GM10248 (cell line): ENCODE measurements at regions not wholly inside any gene's neighbourhood (a gene's known extent, or its start where the extent isn't known, plus 50 kb on each side); places are given as distances from the start of the nearest gene placed in this dataset.

Experiments used
- CTCF ChIA-PET: fragments of 300-600 bp; sonication (Branson Sonifier 250); formaldehyde crosslinking; extraction: SDS; loops from one replicate; lab custom pipeline; 2021; ENCODE audit warnings: antibody characterized with exemption; lab: Yijun Ruan, JAX
- POLR2A ChIA-PET: fragments of 350-650 bp; sonication (Branson Sonifier 250); formaldehyde crosslinking; extraction: SDS; loops from one replicate; lab custom pipeline; 2020; ENCODE audit warnings: antibody characterized with exemption; lab: Yijun Ruan, JAX
- DNase-seq: peaks from one replicate; pipeline ENCODE4 v3.0.0; 2012; ENCODE audit errors: extremely low spot score
- TF ChIP-seq, protein P1 (sequence below): IDR thresholded peaks from 2 replicates; pipeline ENCODE4 v1.5.1; 2012; ENCODE audit warnings: mild to moderate bottlenecking, low read depth; ENCODE audit errors: extremely low read depth, missing control alignments, control extremely low read depth

DNA sequence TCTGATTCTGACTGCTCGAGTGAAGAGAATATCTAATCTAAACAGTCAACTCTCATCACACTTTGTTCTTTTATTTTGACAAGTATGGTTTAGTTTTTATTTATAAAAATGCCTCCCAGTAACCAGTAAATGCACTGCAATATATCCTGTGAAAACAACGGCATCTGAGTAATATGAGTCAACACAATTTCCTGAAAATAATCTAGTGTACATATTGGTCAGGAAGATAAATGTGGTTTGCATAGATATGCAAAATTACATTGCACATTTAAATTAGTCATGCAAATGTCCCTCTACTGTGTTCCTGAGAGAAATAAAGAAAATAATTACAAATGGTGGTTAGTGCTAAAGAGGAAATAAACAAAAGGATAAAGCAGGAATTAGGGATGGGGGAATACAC, 1190.7 kb upstream of the SEL1L start:
- ChIA-PET POLR2A (no interaction called here), CTCF (interaction anchor here (1.1 kb wide), 1 partner anchor 14 kb away, joined by 4 read pairs; no protein-coding TSS in a partner anchor)
- TF ChIP-seq, protein P1, sequence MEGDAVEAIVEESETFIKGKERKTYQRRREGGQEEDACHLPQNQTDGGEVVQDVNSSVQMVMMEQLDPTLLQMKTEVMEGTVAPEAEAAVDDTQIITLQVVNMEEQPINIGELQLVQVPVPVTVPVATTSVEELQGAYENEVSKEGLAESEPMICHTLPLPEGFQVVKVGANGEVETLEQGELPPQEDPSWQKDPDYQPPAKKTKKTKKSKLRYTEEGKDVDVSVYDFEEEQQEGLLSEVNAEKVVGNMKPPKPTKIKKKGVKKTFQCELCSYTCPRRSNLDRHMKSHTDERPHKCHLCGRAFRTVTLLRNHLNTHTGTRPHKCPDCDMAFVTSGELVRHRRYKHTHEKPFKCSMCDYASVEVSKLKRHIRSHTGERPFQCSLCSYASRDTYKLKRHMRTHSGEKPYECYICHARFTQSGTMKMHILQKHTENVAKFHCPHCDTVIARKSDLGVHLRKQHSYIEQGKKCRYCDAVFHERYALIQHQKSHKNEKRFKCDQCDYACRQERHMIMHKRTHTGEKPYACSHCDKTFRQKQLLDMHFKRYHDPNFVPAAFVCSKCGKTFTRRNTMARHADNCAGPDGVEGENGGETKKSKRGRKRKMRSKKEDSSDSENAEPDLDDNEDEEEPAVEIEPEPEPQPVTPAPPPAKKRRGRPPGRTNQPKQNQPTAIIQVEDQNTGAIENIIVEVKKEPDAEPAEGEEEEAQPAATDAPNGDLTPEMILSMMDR, result no peak
- DNase-seq, result no peak

DNA sequence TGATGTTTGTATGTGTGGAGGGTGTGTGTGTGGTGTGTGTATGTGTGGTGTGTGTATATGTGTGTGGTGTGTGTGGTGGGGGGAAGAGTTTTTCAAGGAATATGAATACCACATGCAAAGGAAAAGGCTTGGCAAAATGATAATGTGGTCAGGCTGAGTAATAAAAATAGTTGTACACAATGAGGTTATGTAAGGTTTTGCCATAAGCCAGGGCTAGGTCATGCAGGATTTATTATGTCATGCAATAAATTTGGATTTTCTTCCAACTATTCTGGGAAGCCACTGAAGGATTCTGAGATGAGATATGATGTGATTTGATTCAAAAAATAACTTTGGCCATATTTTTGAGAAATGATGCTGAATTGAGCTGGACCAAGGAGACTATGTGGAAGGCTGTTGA, 1191.6 kb upstream of the SEL1L start:
- no peak for DNase-seq
- ChIA-PET POLR2A (no interaction called here), CTCF (no interaction called here)
- TF ChIP-seq, protein P1, result no peak

DNA sequence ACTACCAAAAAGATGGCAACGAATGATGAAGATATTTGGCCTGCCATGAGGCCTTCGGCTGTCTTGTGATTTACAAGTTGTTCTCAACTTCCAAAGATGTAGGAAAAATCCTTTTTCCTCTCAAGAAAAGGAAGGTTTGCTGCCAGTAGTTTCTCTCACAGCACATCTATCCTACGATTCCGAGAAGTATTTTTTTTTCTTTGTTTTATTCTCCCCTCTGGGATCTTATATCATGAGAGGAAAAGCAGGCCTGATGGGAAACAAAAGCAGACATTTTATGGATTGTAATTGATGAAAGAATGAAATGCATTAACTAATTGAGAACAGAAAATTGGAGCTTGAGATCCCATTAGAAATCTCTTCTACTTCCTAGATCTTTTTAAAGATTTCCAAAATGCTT, 1197.9 kb upstream of the SEL1L start:
- POLR2A ChIA-PET, result no interaction called here
- TF ChIP-seq, protein P1, result no peak
- CTCF ChIA-PET, result interaction anchor here (0.8 kb wide), 1 partner anchor 11 kb away, joined by 3 read pairs; no protein-coding TSS in a partner anchor

DNA sequence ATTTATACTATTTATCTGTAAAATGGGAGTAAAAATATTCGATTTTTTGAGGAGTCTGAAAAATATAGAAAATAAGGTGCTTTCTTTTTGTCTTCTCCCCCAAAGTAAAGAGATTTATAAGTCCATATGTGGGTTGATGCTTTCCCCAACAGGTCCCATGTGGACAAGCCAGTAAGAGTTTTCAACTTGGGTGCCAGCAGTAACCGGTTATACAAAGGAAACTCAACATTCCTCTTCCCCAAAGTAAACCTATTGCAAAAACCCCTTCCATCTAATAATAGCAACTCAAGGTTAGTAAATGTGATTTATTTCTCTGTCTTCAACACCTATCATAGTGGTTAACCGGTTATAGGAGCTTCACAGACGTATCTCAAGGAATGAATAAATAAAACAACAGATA, 1206.9 kb upstream of the SEL1L start:
- TF ChIP-seq, protein P1, result no peak
- POLR2A ChIA-PET, result no interaction called here
- CTCF ChIA-PET, result no interaction called here
- DNase-seq, result no peak

More for the DNA sequence above, 1197.9 kb upstream of the SEL1L start:
- no peak for DNase-seq

DNA sequence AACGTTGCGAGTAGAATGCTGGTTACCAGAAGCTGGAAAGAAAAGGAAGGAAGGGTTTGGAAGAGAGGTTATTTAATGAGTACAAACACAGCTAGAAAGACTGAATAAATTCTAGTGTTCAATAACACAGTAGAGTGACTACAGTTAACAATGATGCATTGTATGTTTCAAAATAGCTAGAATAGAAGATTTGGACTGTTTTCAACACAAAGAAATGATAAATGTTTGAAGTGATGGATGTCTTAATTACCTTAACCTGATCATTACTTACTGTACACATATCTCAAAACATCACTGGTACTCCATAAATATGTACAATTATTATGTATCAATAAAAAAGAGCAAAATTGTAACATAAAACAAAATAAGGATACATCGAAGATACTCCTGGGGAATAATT, 1221.8 kb upstream of the SEL1L start:
- ChIA-PET POLR2A (no interaction called here), CTCF (no interaction called here)
- no peak for DNase-seq
- TF ChIP-seq, protein P1, result no peak

DNA sequence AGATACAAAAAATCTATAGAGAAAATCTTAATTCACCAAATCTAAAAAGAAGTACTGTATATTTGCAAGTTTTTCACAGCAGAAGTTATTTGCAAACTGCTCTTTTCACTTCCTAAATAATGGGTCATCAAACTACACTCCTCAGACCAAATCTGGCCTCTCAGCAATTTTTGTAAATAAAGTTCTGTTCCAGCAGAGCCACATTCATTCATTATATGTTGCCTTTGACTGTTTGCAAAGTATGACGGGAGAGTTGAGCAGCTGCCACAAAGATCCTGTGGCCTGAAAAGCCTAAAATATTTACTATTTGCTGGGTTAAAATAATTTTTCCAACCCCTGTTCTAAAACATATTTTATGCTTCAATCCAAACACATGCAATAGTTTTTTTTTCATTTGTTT, 1222.3 kb upstream of the SEL1L start:
- TF ChIP-seq, protein P1, result no peak
- DNase-seq, result no peak
- CTCF ChIA-PET, result no interaction called here

DNA sequence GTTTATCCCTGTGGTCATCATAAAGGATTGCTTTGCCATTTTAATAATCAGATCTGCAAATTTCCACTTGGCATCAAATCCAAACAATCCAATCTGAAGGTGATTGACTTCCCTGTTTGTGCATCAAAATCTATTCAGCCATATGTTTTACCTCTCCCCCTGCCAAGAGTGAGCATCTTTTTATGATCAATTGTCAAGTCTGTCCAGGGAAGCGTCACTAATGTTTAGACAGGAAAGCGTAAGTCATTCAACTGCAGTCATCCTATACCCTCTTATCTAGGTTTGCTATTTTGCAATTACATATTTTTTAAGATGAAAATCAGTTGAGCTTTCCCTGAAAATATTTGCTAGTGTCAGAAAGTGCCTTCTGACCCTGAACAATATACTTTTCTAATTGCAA, 1224.1 kb upstream of the SEL1L start:
- TF ChIP-seq, protein P1, result no peak
- CTCF ChIA-PET, result no interaction called here
- POLR2A ChIA-PET, result no interaction called here
- no peak for DNase-seq

More for the DNA sequence above, 1222.3 kb upstream of the SEL1L start:
- POLR2A ChIA-PET, result no interaction called here
